ENCODE measurements at regions not wholly inside any gene's neighbourhood (a gene's known extent, or its start where the extent isn't known, plus 50 kb on each side); places are given as distances from the start of the nearest gene placed in this dataset.
"Not testable (repeated sequence)": the region's sequence is repeated elsewhere in the genome, so short reads cannot be mapped to it uniquely, and the experiment has no call there.

GRCh38 chr7:10779465-10780399 lies 193.9 kb upstream of the PHF14 start:
- no peak for DNase-seq (ENCODE audit: low read depth)

GRCh38 chr7:10780400-10780747 lies 193.3 kb upstream of the PHF14 start:
- no peak for DNase-seq (ENCODE audit: low read depth)

- not testable (repeated sequence) for DNase-seq (ENCODE audit: low read depth)
These were observed 186.7 kb upstream of the PHF14 start for GRCh38 chr7:10786976-10787375.

- DNase-seq (ENCODE audit: low read depth), result no peak
These were observed 184.5 kb upstream of the PHF14 start for GRCh38 chr7:10789170-10789569.

- DNase-seq (ENCODE audit: low read depth), result no peak
These were observed 182.8 kb upstream of the PHF14 start for GRCh38 chr7:10790910-10791309.

DNA sequence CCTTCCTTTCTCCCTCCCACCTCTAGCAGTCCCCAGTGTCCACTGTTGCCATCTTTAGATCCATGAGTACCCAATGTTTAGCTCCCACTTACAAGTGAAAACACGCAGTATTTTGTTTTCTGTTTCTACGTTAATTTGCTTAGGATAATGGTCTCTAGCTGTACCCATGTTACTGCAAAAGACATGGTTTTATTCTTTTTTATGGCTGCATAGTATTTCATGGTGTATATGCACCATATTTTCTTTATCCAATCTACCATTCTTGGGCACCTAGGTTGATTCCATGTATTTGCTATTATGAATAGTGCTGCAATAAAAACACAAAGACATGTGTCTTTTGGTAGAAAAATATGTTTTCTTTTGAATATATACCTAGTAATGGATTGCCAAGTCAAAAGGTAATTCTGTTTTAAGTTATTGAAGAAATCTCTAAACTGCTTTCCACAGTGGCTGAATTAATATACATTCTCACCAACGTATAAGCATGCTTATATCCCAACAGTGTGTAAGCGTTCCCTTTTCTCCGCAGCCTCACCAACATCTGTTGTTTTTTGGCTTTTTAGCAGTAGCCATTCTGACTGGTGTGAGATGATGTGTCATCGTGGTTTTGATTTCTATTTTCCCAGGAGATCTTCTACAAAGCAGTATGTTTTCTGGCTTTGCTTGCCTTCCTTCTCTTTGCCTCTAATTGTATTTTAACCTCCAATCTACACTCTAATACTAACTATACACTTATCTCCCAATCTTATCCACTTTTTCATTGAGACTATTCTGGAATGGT lies 179.5 kb upstream of the PHF14 start:
- no peak for DNase-seq (ENCODE audit: low read depth)

GRCh38 chr7:10797157-10797556 lies 176.5 kb upstream of the PHF14 start:
- no peak for DNase-seq (ENCODE audit: low read depth)

- no peak for DNase-seq (ENCODE audit: low read depth)
These were observed 175.6 kb upstream of the PHF14 start for GRCh38 chr7:10798044-10798443.

- DNase-seq (ENCODE audit: low read depth), result no peak
These were observed 174.2 kb upstream of the PHF14 start for GRCh38 chr7:10799475-10799874.

- no peak for DNase-seq (ENCODE audit: low read depth)
These were observed 171.7 kb upstream of the PHF14 start for GRCh38 chr7:10802011-10802410.

GRCh38 chr7:10802526-10802925 lies 171.1 kb upstream of the PHF14 start:
- DNase-seq (ENCODE audit: low read depth), result peak; percentile 71

DNA sequence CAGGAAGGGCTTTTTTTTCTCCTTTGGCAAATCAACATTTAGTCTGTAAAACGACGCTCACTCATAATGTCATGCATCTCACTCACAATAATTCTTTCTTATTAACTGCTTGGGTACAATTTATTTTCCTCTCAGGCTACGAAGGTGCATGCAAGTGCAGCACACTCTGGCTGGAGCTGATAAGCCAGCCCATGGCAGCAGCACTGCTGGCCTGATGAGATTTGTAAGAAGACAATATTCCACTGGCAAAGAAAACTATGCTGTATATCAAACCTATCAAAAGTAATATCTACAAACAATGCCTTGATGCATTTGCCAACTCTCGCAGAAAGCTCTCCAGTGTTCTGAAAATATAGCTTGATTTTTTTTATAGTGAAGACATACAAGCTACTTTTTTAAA lies 170.0 kb upstream of the PHF14 start:
- DNase-seq (ENCODE audit: low read depth), result no peak

GRCh38 chr7:10804770-10805169 lies 168.9 kb upstream of the PHF14 start:
- no peak for DNase-seq (ENCODE audit: low read depth)

- DNase-seq (ENCODE audit: low read depth), result no peak
These were observed 158.1 kb upstream of the PHF14 start for GRCh38 chr7:10815546-10815945.

DNA sequence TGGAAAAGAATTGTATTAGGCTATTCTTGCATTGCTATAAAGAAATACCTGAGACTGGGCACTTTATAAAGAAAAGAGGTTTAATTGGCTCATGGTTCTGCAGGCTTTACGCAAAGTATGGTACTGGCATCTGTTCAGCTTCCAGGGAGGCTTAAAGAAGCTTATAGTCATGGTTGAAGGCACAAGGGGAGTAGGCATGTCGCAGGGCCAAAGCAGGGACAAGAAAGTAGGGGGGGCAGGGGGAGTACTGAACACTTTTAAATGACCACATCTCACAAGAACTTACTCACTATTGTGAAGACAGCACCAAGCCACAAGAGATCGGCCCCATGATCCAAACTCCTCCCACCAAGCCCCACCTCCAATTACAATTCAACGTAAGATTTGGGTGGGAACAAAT lies 152.5 kb upstream of the PHF14 start:
- DNase-seq (ENCODE audit: low read depth), result no peak

GRCh38 chr7:10824154-10824553 lies 149.5 kb upstream of the PHF14 start:
- DNase-seq (ENCODE audit: low read depth), result no peak

DNA sequence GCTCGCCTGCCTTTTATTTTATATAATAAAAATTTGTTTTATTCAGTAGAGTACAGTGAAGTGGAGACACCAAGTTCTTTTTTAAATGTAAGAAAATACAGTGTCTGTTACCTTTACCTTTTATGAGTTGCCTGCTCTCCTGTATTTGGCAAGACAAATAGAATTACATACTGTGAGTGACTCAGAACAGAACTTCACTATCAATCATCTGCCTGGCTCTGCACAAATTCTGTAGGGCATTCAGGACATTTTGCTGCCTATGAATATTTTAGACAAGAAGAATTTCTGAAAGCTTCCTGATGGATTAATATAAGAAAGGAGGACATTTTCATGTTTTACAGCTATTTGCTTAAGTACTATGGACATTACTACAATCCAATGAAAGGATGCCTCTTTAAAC lies 135.4 kb upstream of the PHF14 start:
- DNase-seq (ENCODE audit: low read depth), result no peak

DNA sequence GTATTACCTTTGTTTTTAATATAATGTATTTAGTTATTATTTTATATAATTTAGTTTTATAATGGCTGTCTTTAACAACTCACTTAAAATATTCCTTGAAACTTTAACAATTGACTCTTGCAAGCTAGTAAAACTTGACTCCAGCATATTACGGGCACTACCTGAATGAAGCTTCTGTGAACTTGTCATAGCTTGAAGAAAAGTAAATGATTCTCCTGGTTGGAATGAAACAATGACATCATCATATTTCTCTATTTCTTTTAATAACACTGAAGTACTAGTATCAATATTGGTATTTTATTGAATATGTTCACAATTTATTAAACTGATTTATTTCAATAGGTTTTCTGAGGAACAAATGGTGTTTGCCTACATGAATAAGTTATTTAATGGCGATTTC lies 128.4 kb upstream of the PHF14 start:
- no peak for DNase-seq (ENCODE audit: low read depth)

DNA sequence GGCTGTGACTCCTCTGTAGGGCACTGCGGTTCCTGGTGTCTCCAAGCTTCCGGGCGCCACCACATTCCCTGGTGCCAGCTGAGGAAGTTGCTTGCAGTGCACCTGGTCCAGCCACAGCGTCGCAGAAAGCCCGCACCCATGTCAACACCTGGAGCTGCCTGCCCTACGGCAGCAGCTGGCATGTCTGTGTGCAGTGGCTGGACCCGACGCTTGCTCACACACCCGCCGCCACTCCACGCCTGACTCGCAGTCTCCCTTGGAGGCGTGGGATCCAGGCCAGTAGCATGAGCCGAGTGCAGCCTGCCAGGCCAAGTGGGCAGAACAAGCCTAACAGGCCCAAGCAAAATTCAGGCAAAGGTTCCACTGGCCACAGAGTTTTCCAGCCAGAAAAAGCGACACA lies 118.1 kb upstream of the PHF14 start:
- no peak for DNase-seq (ENCODE audit: low read depth)

DNA sequence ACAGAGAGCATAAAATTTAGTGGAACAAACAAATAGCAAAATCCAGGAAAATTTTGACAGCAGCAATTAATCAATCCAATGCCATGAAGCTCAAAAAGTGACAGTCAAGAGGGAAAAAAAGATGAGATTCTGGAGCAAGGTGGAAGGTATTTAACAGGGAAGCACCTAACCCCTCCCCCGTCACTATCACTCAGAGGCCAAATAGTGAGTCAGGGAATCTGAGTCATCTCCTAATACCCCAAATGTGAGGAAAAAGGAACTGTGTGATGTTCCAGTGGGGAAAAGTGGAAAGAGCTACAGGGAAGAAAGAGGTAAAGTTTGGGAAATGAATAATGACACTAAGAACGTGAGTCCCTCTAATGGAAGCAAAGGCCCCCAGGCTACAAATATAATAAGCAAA lies 113.2 kb upstream of the PHF14 start:
- DNase-seq (ENCODE audit: low read depth), result peak; percentile 23

DNA sequence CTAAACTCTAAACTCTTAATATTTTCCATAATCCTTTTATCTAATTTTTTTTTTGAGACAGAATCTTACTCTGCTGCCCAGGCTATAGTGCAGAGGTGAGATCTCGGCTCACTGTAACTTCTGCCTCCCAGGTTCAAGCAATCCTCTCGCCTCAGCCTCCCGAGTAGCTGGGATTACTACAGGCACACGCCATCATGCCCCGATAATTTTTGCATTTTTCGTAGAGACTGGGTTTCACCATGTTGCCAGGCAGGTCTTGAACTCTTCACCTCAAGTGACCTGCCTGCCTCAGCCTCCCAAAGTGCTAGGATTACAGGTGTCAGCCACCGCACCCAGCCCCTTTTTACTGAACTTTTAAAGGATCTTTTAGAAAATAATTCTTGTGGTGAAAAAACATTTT lies 110.2 kb upstream of the PHF14 start:
- DNase-seq (ENCODE audit: low read depth), result no peak

GRCh38 chr7:10874666-10875065 lies 99.0 kb upstream of the PHF14 start:
- DNase-seq (ENCODE audit: low read depth), result no peak

GRCh38 chr7:10875080-10875479 lies 98.6 kb upstream of the PHF14 start:
- DNase-seq (ENCODE audit: low read depth), result no peak

Measured in HS-5 (cell line).